Motor neuron (in vitro differentiated cells): ENCODE measurements at regions not wholly inside any gene's neighbourhood (a gene's known extent, or its start where the extent isn't known, plus 50 kb on each side); places are given as distances from the start of the nearest gene placed in this dataset.

ENCODE experiments used
- ATAC-seq, 8 experiments: fragments of 200-7000 bp; cut with Tn5 transposase; replicated peaks in 6 of 8; 2 replicates each; pipeline ENCODE4 v1.8.0; 2021; ENCODE audit warnings: mild to moderate bottlenecking in 8 of 8, moderate library complexity in 8 of 8
- H3K27ac ChIP-seq, 2 donors: fragments of 250-450 bp; sonication (Bioruptor Pico); 2 replicates each; pipeline ENCODE4 v1.9.0; 2021; ENCODE audit warnings: antibody characterized with exemption in 2 of 2, mild to moderate bottlenecking in 2 of 2, moderate library complexity in 1 of 2
- H3K4me1 ChIP-seq, 2 donors: fragments of 250-450 bp; sonication (Bioruptor Pico); replicated peaks in 1 of 2; 2 replicates each; pipeline ENCODE4 v1.6.1; 2021; ENCODE audit warnings: antibody characterized with exemption in 2 of 2, mild to moderate bottlenecking in 2 of 2, moderate library complexity in 1 of 2
- H3K4me3 ChIP-seq, 5 donors: fragments of 250-450 bp; sonication (Bioruptor Pico); 2 replicates each; pipeline ENCODE4 v1.9.0; 2021; ENCODE audit warnings: antibody characterized with exemption in 5 of 5, mild to moderate bottlenecking in 5 of 5, moderate library complexity in 4 of 5
- WGBS, 10 experiments: fragments of 450-650 bp; shearing (Covaris generic); methylation state at CpG; one replicate each; pipeline ENCODE4 v1.0.0; 2022; 5-methylcytosine and 5-hydroxymethylcytosine counted together
- in situ Hi-C, 9 experiments: fragments of 400-800 bp; cut with MboI; loops; one replicate each; pipeline ENCODE4 v1.15.0; 2021; ENCODE audit warnings: low sequenced_read_pairs in 9 of 9, low pct_unique_long_range_greater_than_20kb in 2 of 9; ENCODE audit not compliant: unreplicated experiment in 9 of 9

GRCh38 chr4:175033162-175033561, 115.0 kb downstream of the ADAM29 start:
- ATAC-seq: no peak
- H3K27ac ChIP-seq: no peak overlapping the region
- WGBS, 10 experiments: 33 to 100% (median 65%) methylated on average over 1 of the region's 1 CpG; no CpG with 5 or more reads in 6 of the 10 experiments
- no peak overlapping the region for H3K4me3 ChIP-seq
- in situ Hi-C loops: no loop called here
- no peaks in the 10 kb centered on the region for H3K4me1 ChIP-seq

- no peaks in the 10 kb centered on the region for H3K4me1 ChIP-seq
- H3K27ac ChIP-seq: no peak overlapping the region
- in situ Hi-C loops: no loop called here
- no peak overlapping the region for H3K4me3 ChIP-seq
- WGBS, 10 experiments: 0 to 70% (median 0%) methylated on average over 1 of the region's 1 CpG; no CpG with 5 or more reads in 3 of the 10 experiments
- no peak for ATAC-seq
Measured at GRCh38 chr4:175034007-175034406, 115.8 kb downstream of the ADAM29 start.

- no peaks in the 10 kb centered on the region for H3K4me1 ChIP-seq
- no peak for ATAC-seq
- in situ Hi-C loops: no loop called here
- 0 to 93% (median 71%) methylated on average over 1 to 2 of the region's 2 CpGs; no CpG with 5 or more reads in 4 of the 10 experiments for WGBS, 10 experiments
- no peak overlapping the region for H3K4me3 ChIP-seq
- H3K27ac ChIP-seq: no peak overlapping the region
Measured at GRCh38 chr4:175034986-175035705, 117.0 kb downstream of the ADAM29 start.

GRCh38 chr4:175035905-175036304, 117.7 kb downstream of the ADAM29 start:
- Histone ChIP-seq H3K27ac (no peak overlapping the region), H3K4me3 (no peak overlapping the region), H3K4me1 (no peaks in the 10 kb centered on the region)
- in situ Hi-C loops: no loop called here
- 0 to 70% (median 53%) methylated on average over 1 to 2 of the region's 2 CpGs; no CpG with 5 or more reads in 1 of the 10 experiments for WGBS, 10 experiments
- peak in 2 of 8 experiments; percentile 54 to 58 for ATAC-seq

GRCh38 chr4:175048111-175048784, 130.1 kb downstream of the ADAM29 start:
- Histone ChIP-seq H3K4me3 (no peak overlapping the region), H3K27ac (no peak overlapping the region), H3K4me1 (no peaks in the 10 kb centered on the region)
- WGBS, 10 experiments: 0 to 100% (median 48%) methylated on average over 1 of the region's 1 CpG; no CpG with 5 or more reads in 6 of the 10 experiments
- ATAC-seq: no peak
- in situ Hi-C loops: no loop called here

- H3K4me1 ChIP-seq: no peaks in the 10 kb centered on the region
- no peak overlapping the region for H3K4me3 ChIP-seq
- H3K27ac ChIP-seq: no peak overlapping the region
- in situ Hi-C loops: no loop called here
- 10 to 90% (median 61%) methylated on average over 1 to 4 of the region's 4 CpGs; no CpG with 5 or more reads in 2 of the 10 experiments for WGBS, 10 experiments
- no peak for ATAC-seq
Measured at GRCh38 chr4:175048906-175049305, 130.7 kb downstream of the ADAM29 start.

- no peak for ATAC-seq
- no peak overlapping the region for H3K27ac ChIP-seq
- in situ Hi-C loops: no loop called here
- WGBS, 10 experiments: 6 to 100% (median 34%) methylated on average over 1 to 2 of the region's 2 CpGs; no CpG with 5 or more reads in 4 of the 10 experiments
- no peaks in the 10 kb centered on the region for H3K4me1 ChIP-seq
- H3K4me3 ChIP-seq: no peak overlapping the region
Measured at GRCh38 chr4:175051974-175052373, 133.8 kb downstream of the ADAM29 start.

GRCh38 chr4:175054980-175055379, 136.8 kb downstream of the ADAM29 start:
- in situ Hi-C loops: no loop called here
- ATAC-seq: no peak
- H3K27ac ChIP-seq: no peak overlapping the region
- 0 to 100% (median 70%) methylated on average over 1 to 2 of the region's 3 CpGs; no CpG with 5 or more reads in 5 of the 10 experiments for WGBS, 10 experiments
- no peak overlapping the region for H3K4me3 ChIP-seq
- H3K4me1 ChIP-seq: no peaks in the 10 kb centered on the region

GRCh38 chr4:175062183-175062592, 144.0 kb downstream of the ADAM29 start:
- Histone ChIP-seq H3K4me3 (no peak overlapping the region), H3K27ac (no peak overlapping the region), H3K4me1 (no peaks in the 10 kb centered on the region)
- in situ Hi-C loops: no loop called here
- ATAC-seq: no peak
- WGBS, 10 experiments: 17 to 77% (median 67%) methylated on average over 1 to 3 of the region's 3 CpGs; no CpG with 5 or more reads in 7 of the 10 experiments

GRCh38 chr4:175065228-175065627, 147.1 kb downstream of the ADAM29 start:
- in situ Hi-C loops: no loop called here
- Histone ChIP-seq H3K27ac (no peak overlapping the region), H3K4me3 (no peak overlapping the region), H3K4me1 (no peaks in the 10 kb centered on the region)
- ATAC-seq: peak in 3 of 8 experiments; percentile 47 to 84 (median 75)

GRCh38 chr4:175066923-175067627, 148.9 kb downstream of the ADAM29 start:
- H3K27ac ChIP-seq: no peak overlapping the region
- WGBS, 10 experiments: 0 to 100% (median 70%) methylated on average over 1 to 3 of the region's 3 CpGs; no CpG with 5 or more reads in 1 of the 10 experiments
- ATAC-seq: no peak
- H3K4me3 ChIP-seq: no peak overlapping the region
- H3K4me1 ChIP-seq: no peaks in the 10 kb centered on the region
- in situ Hi-C loops: no loop called here

GRCh38 chr4:175068266-175068665, 150.1 kb downstream of the ADAM29 start:
- H3K27ac ChIP-seq: no peak overlapping the region
- H3K4me1 ChIP-seq: no peaks in the 10 kb centered on the region
- no peak overlapping the region for H3K4me3 ChIP-seq
- in situ Hi-C loops: no loop called here
- peak in 3 of 8 experiments; percentile 30 to 41 (median 35) for ATAC-seq

GRCh38 chr4:175070444-175070843, 152.3 kb downstream of the ADAM29 start:
- Histone ChIP-seq H3K4me1 (no peaks in the 10 kb centered on the region), H3K27ac (no peak overlapping the region), H3K4me3 (no peak overlapping the region)
- no peak for ATAC-seq
- WGBS, 10 experiments: 17 to 100% (median 93%) methylated on average over 2 to 3 of the region's 3 CpGs; no CpG with 5 or more reads in 1 of the 10 experiments
- in situ Hi-C loops: no loop called here
